ENCODE measurements at regions not wholly inside any gene's neighbourhood (a gene's known extent, or its start where the extent isn't known, plus 50 kb on each side); places are given as distances from the start of the nearest gene placed in this dataset.
"Not testable (repeated sequence)": the region's sequence is repeated elsewhere in the genome, so short reads cannot be mapped to it uniquely, and the experiment has no call there.

- DNase-seq = not testable (repeated sequence)
Measured at GRCh38 chr22:11690170-11690569, 3837.8 kb upstream of the OR11H1 start.

DNA sequence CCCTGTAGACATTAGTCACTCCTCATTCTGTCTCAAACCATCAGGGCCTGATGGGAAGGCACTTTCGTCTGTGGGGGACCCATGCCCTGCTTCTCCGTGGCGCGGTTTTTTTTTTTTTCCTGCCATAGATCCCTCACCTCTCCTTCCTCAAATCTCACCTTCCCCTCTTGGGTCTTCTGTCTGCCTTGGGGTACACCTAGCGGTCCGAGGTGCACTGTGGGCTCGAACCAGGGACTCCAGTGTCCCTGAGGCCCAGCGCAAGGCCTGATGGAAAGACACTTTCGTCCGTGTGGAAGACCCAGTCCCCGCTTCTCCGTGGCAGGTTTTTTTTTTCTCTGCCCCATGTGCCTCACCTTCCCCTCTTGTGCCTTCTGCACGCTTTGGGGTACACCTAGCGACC is 3824.4 kb upstream of the OR11H1 start:
- peak; percentile 0 for DNase-seq

DNA sequence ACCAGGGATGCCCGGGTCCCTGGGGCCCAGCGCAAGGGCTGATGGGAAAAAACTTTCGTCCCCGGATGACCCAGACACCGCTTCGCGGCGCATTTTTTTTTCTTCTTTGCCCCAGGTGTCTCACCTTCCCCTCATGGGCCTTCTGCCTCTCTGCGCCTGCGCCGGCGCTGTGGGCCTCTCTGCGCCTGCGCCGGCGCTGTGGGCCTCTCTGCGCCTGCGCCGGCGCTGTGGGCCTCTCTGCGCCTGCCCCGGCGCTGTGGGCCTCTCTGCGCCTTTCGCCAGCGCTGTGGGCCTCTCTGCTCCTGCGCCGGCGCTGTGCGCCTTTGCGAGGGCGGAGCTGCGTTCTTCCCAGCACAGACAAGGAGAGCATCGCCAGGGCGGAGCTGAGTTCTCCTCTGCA is 3821.2 kb upstream of the OR11H1 start:
- not testable (repeated sequence) for DNase-seq

All from fibroblast of upper back skin (primary cell).